22Rv1 (cell line): ENCODE measurements at regions not wholly inside any gene's neighbourhood (a gene's known extent, or its start where the extent isn't known, plus 50 kb on each side); places are given as distances from the start of the nearest gene placed in this dataset.

Experiments
- H3K27ac ChIP-seq: fragments of 450-650 bp; 2 replicates; pipeline ENCODE4 v1.5.1; 2017
- CTCF ChIP-seq: fragments of 450-650 bp; IDR thresholded peaks from 2 replicates; pipeline ENCODE4 v1.5.1; 2017; ENCODE audit warnings: mild to moderate bottlenecking
- ZFX ChIP-seq: fragments of 450-650 bp; IDR thresholded peaks from 2 replicates; pipeline ENCODE4 v1.6.1; 2017; ENCODE audit warnings: antibody characterized with exemption, borderline replicate concordance

GRCh38 chr9:31355159-31355882 is 1029.1 kb upstream of the ACO1 start:
- no peak for TF ChIP-seq ZFX
- no peak for TF ChIP-seq CTCF
- no peak overlapping the region for H3K27ac ChIP-seq

- no peak overlapping the region for H3K27ac ChIP-seq
- TF ChIP-seq CTCF (no peak), ZFX (no peak)
These were observed 1028.5 kb upstream of the ACO1 start for GRCh38 chr9:31355965-31356364.

- TF ChIP-seq CTCF (no peak), ZFX (no peak)
These were observed 1025.4 kb upstream of the ACO1 start for GRCh38 chr9:31359071-31359470.

GRCh38 chr9:31364171-31364570 is 1020.3 kb upstream of the ACO1 start:
- H3K27ac ChIP-seq: no peak overlapping the region
- TF ChIP-seq CTCF (no peak), ZFX (no peak)

More at GRCh38 chr9:31359071-31359470, 1025.4 kb upstream of the ACO1 start:
- no peak overlapping the region for H3K27ac ChIP-seq

GRCh38 chr9:31372799-31373587 is 1011.5 kb upstream of the ACO1 start:
- H3K27ac ChIP-seq: no peak overlapping the region
- TF ChIP-seq CTCF (no peak), ZFX (no peak)

- no peak overlapping the region for H3K27ac ChIP-seq
- no peak for TF ChIP-seq CTCF
- TF ChIP-seq ZFX: no peak
These were observed 1007.1 kb upstream of the ACO1 start for GRCh38 chr9:31377358-31377757.

- TF ChIP-seq ZFX (no peak), CTCF (no peak)
- H3K27ac ChIP-seq: no peak overlapping the region
These were observed 995.8 kb upstream of the ACO1 start for GRCh38 chr9:31388660-31389059.
